ENCODE measurements at regions not wholly inside any gene's neighbourhood (a gene's known extent, or its start where the extent isn't known, plus 50 kb on each side); places are given as distances from the start of the nearest gene placed in this dataset.
A peak's percentile ranks its signal among the peaks of the same experiment; 100 is the strongest.

- Histone ChIP-seq H3K27me3 (ENCODE audit: control insufficient read depth, insufficient read depth, low read length) (no peaks in the 10 kb centered on the region), H3K4me3 (ENCODE audit: low read depth, low read length) (no peak overlapping the region), H3K36me3 (ENCODE audit: control insufficient read depth, insufficient read depth, low read length) (no peaks in the 10 kb centered on the region)
- no peak for TF ChIP-seq CTCF (IDR thresholded peaks at IDR 0.05; ENCODE audit: insufficient read depth, low read length, severe bottlenecking)
- DNase-seq (ENCODE audit: low read depth) (peak; percentile 75), FAIRE-seq (no peak)
Measured at GRCh38 chr1:219518168-219518906, 94.6 kb downstream of the ZC3H11B start.

DNA sequence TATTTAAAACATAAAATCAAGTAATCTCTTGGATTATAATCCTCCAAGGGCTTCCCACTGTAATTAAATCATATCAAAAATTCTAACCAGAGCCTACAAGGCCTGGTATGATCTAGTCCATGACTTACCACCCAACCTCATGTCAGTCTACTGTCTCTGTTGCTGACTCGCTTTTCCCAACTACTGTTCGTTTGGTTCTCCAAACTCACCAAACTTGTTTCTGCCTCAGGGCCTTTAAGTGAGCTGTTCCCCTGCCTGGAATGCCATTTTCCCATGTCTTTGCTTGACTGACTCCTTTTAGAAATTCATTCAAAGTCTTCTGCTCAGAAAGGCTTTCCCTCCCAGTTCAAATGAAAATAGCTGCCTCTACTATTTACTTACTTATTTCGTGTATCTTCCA, 95.9 kb downstream of the ZC3H11B start:
- Histone ChIP-seq H3K4me3 (ENCODE audit: low read depth, low read length) (no peak overlapping the region), H3K36me3 (ENCODE audit: control insufficient read depth, insufficient read depth, low read length) (no peaks in the 10 kb centered on the region), H3K27me3 (ENCODE audit: control insufficient read depth, insufficient read depth, low read length) (no peaks in the 10 kb centered on the region)
- peak; percentile 76 for DNase-seq (ENCODE audit: low read depth)
- FAIRE-seq = no peak
- TF ChIP-seq CTCF (IDR thresholded peaks at IDR 0.05; ENCODE audit: insufficient read depth, low read length, severe bottlenecking) = no peak

DNA sequence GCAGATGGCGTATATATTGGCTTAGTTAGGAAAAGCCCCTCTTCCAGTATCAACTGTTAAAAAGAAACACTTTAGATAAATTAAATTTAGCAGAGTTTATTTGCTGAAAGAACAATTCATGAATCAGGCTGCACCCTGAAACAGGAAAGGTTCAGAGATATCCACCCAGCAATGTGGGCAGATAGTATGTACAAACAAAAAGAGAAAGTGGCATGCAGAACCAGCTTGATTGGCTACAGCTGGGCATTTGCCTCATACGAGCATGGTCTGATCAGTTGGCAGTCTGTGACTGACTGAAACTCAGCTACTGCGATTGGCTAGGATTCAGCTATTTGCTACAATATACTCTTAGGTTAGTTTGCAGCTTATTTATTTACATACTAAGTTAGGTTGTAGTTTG, 98.2 kb downstream of the ZC3H11B start:
- H3K27me3 ChIP-seq (ENCODE audit: control insufficient read depth, insufficient read depth, low read length) = no peaks in the 10 kb centered on the region
- H3K36me3 ChIP-seq (ENCODE audit: control insufficient read depth, insufficient read depth, low read length) = no peaks in the 10 kb centered on the region
- H3K4me3 ChIP-seq (ENCODE audit: low read depth, low read length) = no peak overlapping the region
- TF ChIP-seq CTCF (IDR thresholded peaks at IDR 0.05; ENCODE audit: insufficient read depth, low read length, severe bottlenecking) = no peak
- DNase-seq (ENCODE audit: low read depth) (no peak), FAIRE-seq (no peak)

DNA sequence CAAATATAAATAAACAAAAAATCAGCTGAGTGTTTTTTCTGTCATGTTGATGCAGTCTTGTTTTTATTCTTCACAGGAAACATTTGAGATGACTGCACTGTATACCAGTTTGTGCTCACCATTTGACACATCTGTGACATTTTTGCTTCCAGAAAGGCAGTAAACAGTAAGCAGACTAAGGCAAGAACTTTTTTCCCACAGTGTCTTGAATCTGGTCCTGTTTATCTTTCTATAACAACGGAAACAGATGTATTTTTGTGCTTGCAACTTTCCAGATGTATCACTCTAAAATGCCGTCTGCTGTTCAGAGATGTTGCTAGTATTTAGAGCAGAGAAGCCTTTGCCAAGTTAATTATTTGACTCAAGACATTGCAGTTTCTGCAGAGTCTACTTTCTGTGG, 105.5 kb downstream of the ZC3H11B start:
- TF ChIP-seq CTCF (IDR thresholded peaks at IDR 0.05; ENCODE audit: insufficient read depth, low read length, severe bottlenecking) = no peak
- no peak for FAIRE-seq

GRCh38 chr1:219506936-219507335, 106.0 kb downstream of the ZC3H11B start:
- Histone ChIP-seq H3K27me3 (ENCODE audit: control insufficient read depth, insufficient read depth, low read length) (no peaks in the 10 kb centered on the region), H3K4me3 (ENCODE audit: low read depth, low read length) (no peak overlapping the region), H3K36me3 (ENCODE audit: control insufficient read depth, insufficient read depth, low read length) (no peaks in the 10 kb centered on the region)
- DNase-seq (ENCODE audit: low read depth) = no peak
- FAIRE-seq = no peak
- TF ChIP-seq CTCF (IDR thresholded peaks at IDR 0.05; ENCODE audit: insufficient read depth, low read length, severe bottlenecking) = no peak

More for the DNA sequence above, 105.5 kb downstream of the ZC3H11B start:
- H3K27me3 ChIP-seq (ENCODE audit: control insufficient read depth, insufficient read depth, low read length) = no peaks in the 10 kb centered on the region
- H3K4me3 ChIP-seq (ENCODE audit: low read depth, low read length) = no peak overlapping the region
- no peak for DNase-seq (ENCODE audit: low read depth)
- H3K36me3 ChIP-seq (ENCODE audit: control insufficient read depth, insufficient read depth, low read length) = no peaks in the 10 kb centered on the region

- FAIRE-seq = no peak
- no peak for DNase-seq (ENCODE audit: low read depth)
- TF ChIP-seq CTCF (IDR thresholded peaks at IDR 0.05; ENCODE audit: insufficient read depth, low read length, severe bottlenecking) = no peak
Measured at GRCh38 chr1:219506473-219506899, 106.4 kb downstream of the ZC3H11B start.

More at GRCh38 chr1:219506473-219506899, 106.4 kb downstream of the ZC3H11B start:
- H3K4me3 ChIP-seq (ENCODE audit: low read depth, low read length) = no peak overlapping the region
- no peaks in the 10 kb centered on the region for H3K27me3 ChIP-seq (ENCODE audit: control insufficient read depth, insufficient read depth, low read length)
- H3K36me3 ChIP-seq (ENCODE audit: control insufficient read depth, insufficient read depth, low read length) = no peaks in the 10 kb centered on the region
